ENCODE measurements at regions not wholly inside any gene's neighbourhood (a gene's known extent, or its start where the extent isn't known, plus 50 kb on each side); places are given as distances from the start of the nearest gene placed in this dataset.

GRCh38 chr3:193780810-193781478 lies 187.9 kb downstream of the OPA1 start:
- DNase-seq: peak; percentile 2

DNA sequence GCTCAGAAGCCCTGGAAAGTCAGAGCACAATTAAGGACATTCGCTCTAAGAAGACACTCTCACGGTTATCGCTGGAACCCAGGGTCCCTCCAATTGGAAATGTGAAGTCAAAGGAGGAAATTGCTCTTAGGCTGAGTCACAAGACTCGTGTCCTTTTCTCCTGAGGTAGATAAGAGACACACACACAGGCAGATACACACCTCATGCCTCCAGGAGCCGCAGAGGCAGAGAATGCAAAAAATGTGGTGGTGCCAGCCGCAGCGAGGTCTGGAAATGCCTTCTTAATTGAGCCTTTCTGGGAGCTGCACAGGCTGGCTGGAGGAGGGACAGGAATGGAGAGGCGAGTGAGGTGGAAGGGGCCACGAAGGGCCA lies 189.3 kb downstream of the OPA1 start:
- no peak for DNase-seq

DNA sequence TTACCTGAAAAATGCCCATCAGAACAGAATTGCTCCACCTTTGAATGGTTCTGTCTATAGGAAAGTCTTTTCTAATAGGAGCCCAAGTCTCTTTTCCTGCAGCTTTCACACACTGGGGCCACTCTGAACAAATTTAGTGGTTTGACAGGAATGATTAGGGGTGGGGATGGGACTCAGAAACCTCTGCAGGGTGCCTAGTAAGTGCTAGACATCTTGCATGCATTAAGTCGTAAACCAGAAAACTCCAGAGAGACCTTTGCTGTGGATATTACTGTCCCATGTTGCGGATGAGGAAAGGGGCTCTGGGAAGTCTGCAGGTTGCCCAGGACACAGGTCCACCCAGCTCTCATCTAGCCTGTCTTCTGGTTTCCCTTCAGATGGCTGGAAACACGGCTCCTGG lies 189.7 kb downstream of the OPA1 start:
- DNase-seq: no peak

- no peak for DNase-seq
Observed at GRCh38 chr3:193783166-193783896, 190.3 kb downstream of the OPA1 start.

DNA sequence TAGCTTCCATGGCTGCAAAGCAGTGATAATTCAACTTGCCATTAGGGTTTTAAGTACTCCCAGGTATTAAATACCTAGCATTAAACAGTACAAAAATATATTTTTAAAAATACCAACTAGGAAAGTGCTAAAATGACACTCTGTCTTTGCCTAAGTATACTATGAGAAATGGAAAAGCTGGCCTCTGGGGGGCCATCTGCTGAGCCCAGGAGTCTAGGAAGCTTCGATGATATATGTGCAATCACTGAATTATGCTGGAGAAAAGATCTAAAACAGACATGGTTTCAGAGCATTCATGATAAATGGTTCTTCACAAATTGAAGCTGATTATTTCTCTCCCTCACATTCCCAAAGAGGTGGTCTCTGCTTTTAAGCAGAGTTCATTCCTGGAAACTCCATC lies 191.8 kb downstream of the OPA1 start:
- no peak for DNase-seq

DNA sequence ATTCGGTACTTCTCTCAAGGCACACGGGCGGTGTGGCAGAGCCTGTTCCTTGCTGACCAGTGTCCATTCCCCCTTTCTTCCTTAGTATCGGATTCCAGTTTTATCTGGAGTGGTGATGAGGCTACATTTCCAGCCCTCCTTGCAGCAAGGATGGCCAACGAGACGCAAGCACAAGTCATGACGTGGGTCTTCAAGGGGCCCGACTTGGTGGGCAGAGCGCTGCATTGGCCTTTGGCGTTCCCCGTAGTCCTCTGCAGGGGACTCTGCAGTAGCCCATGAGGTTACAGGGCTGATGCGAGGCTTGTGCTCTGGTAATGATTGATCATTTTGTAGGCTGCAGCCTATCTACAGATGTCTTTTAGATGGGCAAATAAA lies 194.5 kb downstream of the OPA1 start:
- DNase-seq: no peak

DNA sequence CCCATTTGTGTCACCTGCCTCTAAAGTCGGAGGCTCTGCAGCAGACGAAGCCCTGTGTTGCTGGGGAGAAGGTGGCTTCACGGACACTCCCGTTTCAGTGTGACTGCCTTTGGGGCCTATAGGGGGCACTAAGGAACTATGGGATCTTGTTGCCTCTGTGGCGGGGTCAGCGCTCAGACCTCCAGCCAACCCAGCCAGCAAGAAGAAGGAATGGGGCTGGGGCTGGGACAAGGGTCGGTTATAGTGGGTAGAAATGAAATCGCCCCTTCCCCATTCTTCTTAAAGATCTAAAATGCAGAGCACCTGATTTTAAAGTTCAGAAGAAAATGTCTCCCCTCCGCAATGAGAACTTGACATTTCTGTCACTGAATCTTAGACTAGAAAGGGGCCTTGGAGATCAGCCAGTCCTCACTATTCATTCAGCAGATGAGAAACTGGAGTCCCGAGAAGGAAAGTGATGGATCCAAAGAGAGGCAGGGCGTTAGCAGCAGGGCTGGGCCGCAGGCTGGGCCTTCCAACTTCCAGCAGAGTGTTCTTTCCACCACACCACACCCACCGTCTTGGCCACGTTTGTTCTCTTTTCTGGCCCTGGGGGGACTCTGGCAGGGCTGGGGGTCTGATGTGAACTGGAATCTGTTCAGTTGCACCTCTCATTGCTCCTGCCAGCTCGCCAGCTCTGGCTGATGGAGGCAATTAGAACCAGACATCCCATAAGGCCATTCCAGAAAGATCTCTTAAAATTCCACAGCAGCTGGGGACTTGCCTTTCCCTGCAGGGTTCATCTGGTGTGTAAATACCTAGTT lies 195.4 kb downstream of the OPA1 start:
- no peak for DNase-seq

DNA sequence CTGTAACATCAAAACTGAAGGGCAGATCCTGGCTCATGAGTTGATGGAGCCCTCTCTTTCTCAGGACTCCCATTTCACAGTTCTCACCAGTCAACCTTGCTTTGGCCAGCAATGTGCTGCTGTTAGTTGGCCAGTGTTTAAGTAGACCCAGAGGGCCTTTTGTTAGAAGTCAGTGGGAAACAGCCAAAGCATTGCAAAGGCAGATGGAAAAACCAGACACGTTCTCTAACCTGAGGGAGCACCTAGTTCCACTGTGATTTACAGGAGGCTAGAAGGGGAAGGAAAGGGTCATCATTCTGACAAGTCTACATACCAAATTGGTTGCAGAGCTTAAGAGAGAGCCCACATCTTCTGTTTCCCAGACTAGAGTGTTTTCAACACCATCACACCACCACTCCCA lies 196.4 kb downstream of the OPA1 start:
- DNase-seq: no peak

- DNase-seq: no peak
Observed at GRCh38 chr3:193790086-193790990, 197.3 kb downstream of the OPA1 start.

DNA sequence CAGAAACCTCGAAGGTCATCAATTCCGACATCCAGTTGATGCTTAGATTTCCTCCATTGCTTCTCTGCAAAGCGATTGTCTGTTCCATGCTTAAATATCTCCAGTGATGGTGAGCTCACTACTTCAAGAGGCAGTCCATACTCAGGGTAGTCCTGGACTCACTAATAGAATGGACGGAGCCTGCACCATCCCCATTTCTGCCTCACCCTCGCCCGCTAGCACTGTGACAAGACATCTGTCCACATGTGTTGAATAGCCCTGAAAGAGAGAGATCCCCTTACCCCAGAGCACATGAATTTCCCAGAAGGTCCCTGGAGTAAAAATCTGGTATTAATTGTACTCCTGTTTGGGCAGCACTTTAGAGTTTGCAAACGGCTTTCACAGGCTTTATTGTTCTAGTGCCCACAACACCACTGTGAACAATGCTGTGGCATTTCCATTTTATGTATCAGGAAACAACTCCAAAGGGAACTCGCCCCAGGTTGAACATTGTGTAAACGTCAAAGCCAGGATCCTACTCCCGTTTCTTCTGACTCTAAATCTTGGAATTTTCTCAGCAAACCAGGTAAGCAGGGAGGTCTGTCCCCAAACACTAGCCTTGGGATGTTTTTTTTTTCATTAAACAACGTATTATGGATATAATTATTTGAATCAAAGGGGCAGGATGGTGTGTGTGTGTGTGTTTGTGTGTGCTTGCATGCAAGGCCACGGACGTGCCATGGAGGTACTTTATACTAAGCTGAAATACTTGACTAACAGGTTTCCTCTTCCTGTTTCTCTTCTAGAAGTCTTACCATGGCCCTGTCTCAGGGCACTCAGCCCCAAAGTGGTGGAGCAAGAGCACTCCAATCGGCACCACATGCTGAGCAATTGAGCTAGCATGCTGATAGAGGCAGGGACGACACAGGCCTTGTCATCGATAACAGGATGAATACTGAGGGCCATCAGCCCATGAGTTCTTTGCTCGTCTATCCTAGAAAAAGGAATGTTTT lies 198.3 kb downstream of the OPA1 start:
- DNase-seq: no peak

- no peak for DNase-seq
Observed at GRCh38 chr3:193793123-193793522, 200.1 kb downstream of the OPA1 start.

DNA sequence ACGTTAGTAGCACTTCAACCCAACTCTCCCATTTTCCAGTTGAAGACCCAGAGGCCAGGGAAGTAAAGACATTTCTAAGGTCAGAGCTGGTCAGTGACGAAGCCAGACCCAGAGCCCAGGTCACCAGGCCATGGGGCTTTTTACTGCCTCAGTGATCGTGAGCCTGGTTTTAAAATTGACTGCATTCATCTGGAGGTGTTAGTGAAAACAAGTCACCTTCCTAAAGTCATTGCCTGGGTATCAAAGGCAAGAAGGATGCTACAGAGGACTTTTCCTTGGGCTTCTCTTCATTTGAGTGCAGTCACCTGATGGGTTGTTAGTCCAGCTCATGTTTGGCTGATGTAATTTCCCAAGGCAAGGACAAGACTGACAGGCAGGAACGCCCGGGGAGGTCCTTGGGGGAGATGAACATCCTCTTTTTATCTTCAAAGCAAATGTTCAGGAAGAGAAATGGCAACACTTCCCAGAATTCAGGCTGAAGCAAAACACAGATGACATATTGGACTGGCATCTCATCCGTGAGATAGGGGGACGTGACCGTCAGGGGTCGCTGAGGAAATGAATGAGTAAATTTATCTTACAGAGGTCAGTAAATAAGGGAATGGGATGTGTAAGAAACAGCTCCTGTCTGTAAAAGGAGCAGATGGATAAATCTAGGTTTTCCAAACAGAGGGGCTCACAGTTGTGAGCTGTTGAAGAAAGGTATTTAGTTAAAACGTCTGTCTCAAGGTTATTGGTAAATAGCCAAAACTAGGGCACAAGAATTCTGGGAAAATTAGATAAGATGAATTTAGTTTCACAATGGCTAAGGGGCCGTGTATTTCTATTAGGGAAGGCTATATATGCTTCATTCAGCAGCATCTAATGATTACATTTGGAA lies 201.2 kb downstream of the OPA1 start:
- DNase-seq: no peak

GRCh38 chr3:193795062-193795690 lies 202.2 kb downstream of the OPA1 start:
- no peak for DNase-seq

GRCh38 chr3:193796089-193796488 lies 203.1 kb downstream of the OPA1 start:
- DNase-seq: no peak

DNA sequence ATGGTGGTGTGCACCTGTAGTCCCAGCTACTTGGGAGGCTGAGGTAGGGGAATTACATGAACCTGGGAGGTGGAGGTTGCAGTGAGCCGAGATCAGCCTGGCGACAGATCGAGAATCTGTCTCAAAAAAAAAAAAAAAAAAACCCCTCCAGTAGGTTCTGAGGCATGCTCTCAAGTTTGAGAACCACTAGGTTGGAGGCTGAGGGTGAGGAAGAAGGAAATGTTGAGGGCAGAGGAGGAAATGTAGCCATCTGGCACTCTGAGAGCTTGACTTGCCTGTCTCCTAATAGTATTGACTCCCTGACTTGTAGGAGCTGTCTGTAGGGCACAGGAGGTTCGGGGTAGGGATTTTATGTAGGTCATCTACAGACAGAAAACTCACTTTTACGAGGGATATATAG lies 204.6 kb downstream of the OPA1 start:
- no peak for DNase-seq

DNA sequence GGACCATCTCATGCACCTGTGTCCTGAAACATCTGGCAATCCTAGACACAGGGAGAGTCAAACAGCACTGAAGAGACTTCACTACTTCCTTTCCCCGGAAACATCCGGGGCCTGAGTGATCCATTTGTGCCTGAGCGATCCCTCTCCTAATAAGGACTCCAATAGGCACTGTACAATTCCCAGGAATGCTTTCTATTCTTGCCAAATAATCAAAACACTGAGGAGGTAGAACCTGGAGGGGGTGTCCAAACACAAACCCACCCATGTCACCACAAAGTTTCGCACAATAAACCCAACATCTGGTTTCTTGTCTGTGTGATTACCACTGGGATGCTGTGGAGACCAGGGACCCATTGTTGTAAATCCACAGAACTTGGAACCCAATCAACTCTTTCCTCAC lies 205.0 kb downstream of the OPA1 start:
- no peak for DNase-seq

GRCh38 chr3:193800138-193801043 lies 207.4 kb downstream of the OPA1 start:
- DNase-seq: no peak

- DNase-seq: no peak
Observed at GRCh38 chr3:193801097-193801496, 208.1 kb downstream of the OPA1 start.

GRCh38 chr3:193803288-193803687 lies 210.3 kb downstream of the OPA1 start:
- no peak for DNase-seq

All from activated T-cell treated with anti-CD3 and anti-CD28 coated beads for 4 hours (primary cell).